Breast epithelium (tissue), 4 donors: ENCODE measurements at regions not wholly inside any gene's neighbourhood (a gene's known extent, or its start where the extent isn't known, plus 50 kb on each side); places are given as distances from the start of the nearest gene placed in this dataset.

Experiments used
- DNase-seq, 2 donors: peaks; one replicate each; pipeline ENCODE4 v3.0.0-alpha.2; 2019; ENCODE audit warnings: low spot score in 2 of 2
- H3K27ac ChIP-seq, 2 donors: fragments of 200-600 bp; sonication (generic) in 1 of 2; one replicate each; pipeline ENCODE4 v1.5.1; 2016 to 2019; ENCODE audit warnings: mild to moderate bottlenecking in 1 of 2
- H3K27me3 ChIP-seq, 2 donors: fragments of 200-600 bp; sonication (generic) in 1 of 2; one replicate each; pipeline versions ENCODE4 v1.5.1 to v1.6.0; 2017 to 2019; ENCODE audit warnings: control low read depth in 1 of 2, mild to moderate bottlenecking in 1 of 2
- H3K36me3 ChIP-seq: fragments of 200-600 bp; one replicate; pipeline ENCODE4 v1.5.1; 2019
- H3K4me1 ChIP-seq, 2 donors: fragments of 200-600 bp; sonication (generic); one replicate each; pipeline ENCODE4 v1.5.1; 2016 to 2019; ENCODE audit warnings: control low read depth in 1 of 2
- H3K4me3 ChIP-seq, 3 donors: fragments of 200-600 bp; sonication (generic); 1 replicate in 2 of 3; 2 replicates in 1 of 3; pipeline ENCODE4 v1.5.1; 2016 to 2019; ENCODE audit warnings: mild to moderate bottlenecking in 3 of 3, moderate library complexity in 2 of 3
- H3K9me3 ChIP-seq, 2 donors: fragments of 200-600 bp; sonication (generic) in 1 of 2; one replicate each; pipeline ENCODE4 v1.5.1; 2016 to 2019; ENCODE audit warnings: control low read depth in 1 of 2
- POLR2A ChIP-seq: fragments of 450-650 bp; IDR thresholded peaks from one replicate; pipeline ENCODE4 v1.6.1; 2016; ENCODE audit warnings: antibody characterized with exemption, mild to moderate bottlenecking, moderate library complexity
- POLR2AphosphoS5 ChIP-seq, 3 donors: sonication (generic); formaldehyde crosslinking; IDR thresholded peaks; one replicate each; pipeline ENCODE4 v1.6.1; 2017; ENCODE audit warnings: antibody characterized with exemption in 3 of 3
- intact Hi-C: fragments of 100-400 bp; cut with DNase I; formaldehyde crosslinking; loops from one replicate; pipeline ENCODE4 v1.15.1; 2023; ENCODE audit warnings: low total_unique reads
- TF ChIP-seq, protein P1 (sequence below), 3 donors: fragments of 450-650 bp; IDR thresholded peaks; one replicate each; pipeline ENCODE4 v1.5.1; 2016 to 2017; ENCODE audit warnings: antibody characterized with exemption in 3 of 3, mild to moderate bottlenecking in 3 of 3, moderate library complexity in 3 of 3

DNA sequence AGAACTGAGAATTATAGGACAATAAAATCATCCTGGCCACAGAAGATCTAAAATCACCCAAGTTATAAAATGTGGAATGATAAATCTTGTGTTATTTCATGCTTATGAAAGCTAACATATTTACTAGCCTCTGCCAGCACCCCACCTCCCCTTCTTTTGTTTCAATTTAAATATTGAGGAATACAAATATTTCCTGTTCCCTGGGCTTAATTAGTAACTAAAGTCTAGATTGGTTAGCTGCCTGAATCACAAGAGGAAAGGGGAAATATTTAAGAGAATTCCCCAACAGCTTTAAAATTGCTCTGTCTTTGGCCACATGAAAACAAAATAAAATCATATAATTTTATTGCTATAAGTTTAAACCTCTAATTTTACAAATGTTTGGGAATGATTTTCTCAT is 287.0 kb downstream of the PRELID2 start:
- TF ChIP-seq POLR2AphosphoS5 (IDR thresholded peaks at IDR 0.05) = no peak
- no peak for TF ChIP-seq POLR2A
- TF ChIP-seq, protein P1, sequence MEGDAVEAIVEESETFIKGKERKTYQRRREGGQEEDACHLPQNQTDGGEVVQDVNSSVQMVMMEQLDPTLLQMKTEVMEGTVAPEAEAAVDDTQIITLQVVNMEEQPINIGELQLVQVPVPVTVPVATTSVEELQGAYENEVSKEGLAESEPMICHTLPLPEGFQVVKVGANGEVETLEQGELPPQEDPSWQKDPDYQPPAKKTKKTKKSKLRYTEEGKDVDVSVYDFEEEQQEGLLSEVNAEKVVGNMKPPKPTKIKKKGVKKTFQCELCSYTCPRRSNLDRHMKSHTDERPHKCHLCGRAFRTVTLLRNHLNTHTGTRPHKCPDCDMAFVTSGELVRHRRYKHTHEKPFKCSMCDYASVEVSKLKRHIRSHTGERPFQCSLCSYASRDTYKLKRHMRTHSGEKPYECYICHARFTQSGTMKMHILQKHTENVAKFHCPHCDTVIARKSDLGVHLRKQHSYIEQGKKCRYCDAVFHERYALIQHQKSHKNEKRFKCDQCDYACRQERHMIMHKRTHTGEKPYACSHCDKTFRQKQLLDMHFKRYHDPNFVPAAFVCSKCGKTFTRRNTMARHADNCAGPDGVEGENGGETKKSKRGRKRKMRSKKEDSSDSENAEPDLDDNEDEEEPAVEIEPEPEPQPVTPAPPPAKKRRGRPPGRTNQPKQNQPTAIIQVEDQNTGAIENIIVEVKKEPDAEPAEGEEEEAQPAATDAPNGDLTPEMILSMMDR (IDR thresholded peaks at IDR 0.05) = no peak
- Histone ChIP-seq H3K4me1 (no peaks in the 10 kb centered on the region), H3K4me3 (no peak overlapping the region), H3K9me3 (no peaks in the 10 kb centered on the region), H3K27me3 (no peaks in the 10 kb centered on the region), H3K36me3 (no peaks in the 10 kb centered on the region), H3K27ac (no peak overlapping the region)
- DNase-seq = no peak
- intact Hi-C loops = no loop called here

DNA sequence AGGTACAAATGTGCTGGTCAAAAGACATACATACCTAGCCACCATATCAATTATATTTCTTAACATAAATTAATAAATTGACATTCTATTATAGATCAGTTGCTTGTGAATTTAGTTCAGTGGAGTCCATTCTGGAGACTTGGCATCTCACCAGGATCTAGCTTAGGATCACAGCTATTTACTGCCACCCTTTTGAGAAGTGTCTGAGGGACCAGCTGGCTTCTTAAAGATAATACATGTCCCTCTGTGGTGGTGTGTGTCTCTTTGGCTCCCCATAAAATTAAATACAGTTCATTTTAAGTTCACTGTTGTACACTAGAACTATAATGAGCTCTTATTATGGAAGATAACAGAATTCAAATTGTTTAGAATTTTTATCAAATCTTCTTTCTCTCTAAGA is 290.7 kb downstream of the PRELID2 start:
- Histone ChIP-seq H3K9me3 (no peaks in the 10 kb centered on the region), H3K36me3 (no peaks in the 10 kb centered on the region), H3K27ac (no peak overlapping the region), H3K4me1 (no peaks in the 10 kb centered on the region), H3K4me3 (no peak overlapping the region), H3K27me3 (no peaks in the 10 kb centered on the region)
- intact Hi-C loops = no loop called here
- TF ChIP-seq, protein P1 (IDR thresholded peaks at IDR 0.05) = no peak
- TF ChIP-seq POLR2AphosphoS5 (IDR thresholded peaks at IDR 0.05) (no peak), POLR2A (no peak)
- no peak for DNase-seq

DNA sequence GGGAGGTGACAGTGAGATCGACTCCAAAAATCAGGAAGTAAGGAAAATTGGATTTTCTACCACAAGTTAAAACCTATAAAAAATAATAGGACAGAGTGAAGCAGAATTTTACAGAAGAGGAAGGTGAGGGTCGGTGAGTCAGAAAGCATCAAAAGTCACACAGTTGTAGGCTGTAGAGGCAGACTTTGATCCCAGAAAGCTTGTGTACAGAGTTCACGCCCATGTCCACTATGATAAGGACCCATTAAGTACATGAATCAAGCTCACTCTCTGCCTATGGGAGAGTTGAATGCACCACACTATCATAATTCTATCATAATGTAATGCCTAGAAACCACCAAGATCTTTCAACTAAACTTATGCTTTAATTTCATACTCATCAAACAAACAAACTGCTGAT is 291.2 kb downstream of the PRELID2 start:
- Histone ChIP-seq H3K36me3 (no peaks in the 10 kb centered on the region), H3K4me1 (no peaks in the 10 kb centered on the region), H3K4me3 (no peak overlapping the region), H3K27me3 (no peaks in the 10 kb centered on the region), H3K27ac (no peak overlapping the region), H3K9me3 (no peaks in the 10 kb centered on the region)
- intact Hi-C loops = no loop called here
- TF ChIP-seq POLR2AphosphoS5 (IDR thresholded peaks at IDR 0.05) (no peak), POLR2A (no peak)
- TF ChIP-seq, protein P1 (IDR thresholded peaks at IDR 0.05) = no peak
- no peak for DNase-seq

DNA sequence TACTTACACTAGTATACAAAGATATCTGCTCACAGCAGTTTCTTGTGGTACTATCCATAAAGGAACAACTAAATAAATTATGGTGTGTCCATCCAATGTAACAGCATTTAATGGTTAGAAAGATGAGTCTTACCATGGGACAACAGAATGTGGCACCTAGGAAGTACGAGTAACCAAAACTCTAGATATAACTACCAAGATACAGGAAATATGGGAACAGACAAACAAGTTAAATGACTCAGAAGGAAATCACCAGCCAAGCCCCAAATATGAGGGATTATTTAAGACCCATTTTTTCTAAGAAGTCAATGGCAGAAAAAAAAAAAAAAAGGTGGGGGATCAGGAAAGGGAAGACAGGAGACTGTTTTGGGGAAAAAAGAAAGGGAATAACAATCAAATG is 294.8 kb downstream of the PRELID2 start:
- no peak overlapping the region for H3K4me3 ChIP-seq
- no peaks in the 10 kb centered on the region for H3K36me3 ChIP-seq
- intact Hi-C loops = no loop called here
- H3K9me3 ChIP-seq = peaks cover 0 to 4% of the 10 kb centered on the region in 2 donors
- H3K4me1 ChIP-seq = no peaks in the 10 kb centered on the region
- no peak for DNase-seq
- TF ChIP-seq POLR2AphosphoS5 (IDR thresholded peaks at IDR 0.05) (no peak), POLR2A (no peak)
- TF ChIP-seq, protein P1 (IDR thresholded peaks at IDR 0.05) = no peak
- no peaks in the 10 kb centered on the region for H3K27me3 ChIP-seq
- H3K27ac ChIP-seq = no peak overlapping the region

DNA sequence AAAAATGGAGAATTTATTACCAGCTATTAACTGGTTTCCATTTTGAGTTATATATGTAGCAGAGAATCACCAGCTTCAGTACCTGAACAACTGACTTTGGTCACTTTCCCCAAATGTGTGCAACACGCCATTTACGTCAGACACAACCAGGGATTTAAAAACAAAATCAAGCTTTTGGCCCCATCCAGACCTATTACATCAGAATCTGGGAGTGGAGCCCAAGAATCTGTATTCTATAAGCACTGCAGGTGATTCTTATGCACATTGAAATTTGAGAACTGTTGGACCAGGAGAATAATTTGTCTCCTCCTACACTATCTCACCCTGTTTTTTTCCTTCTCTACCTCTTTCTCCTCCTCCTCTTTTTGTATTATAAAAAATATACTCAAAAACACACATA is 295.9 kb downstream of the PRELID2 start:
- no peak overlapping the region for H3K27ac ChIP-seq
- H3K4me3 ChIP-seq = no peak overlapping the region
- peaks cover 0 to 4% of the 10 kb centered on the region in 2 donors for H3K9me3 ChIP-seq
- no peak for DNase-seq
- H3K27me3 ChIP-seq = no peaks in the 10 kb centered on the region
- H3K36me3 ChIP-seq = no peaks in the 10 kb centered on the region
- intact Hi-C loops = no loop called here
- TF ChIP-seq POLR2A = no peak
- TF ChIP-seq, protein P1 (IDR thresholded peaks at IDR 0.05) = no peak
- no peak for TF ChIP-seq POLR2AphosphoS5 (IDR thresholded peaks at IDR 0.05)
- no peaks in the 10 kb centered on the region for H3K4me1 ChIP-seq
